NCI-H2171 treated with DMSO at 0.1 percent for 48 hours (cell line): ENCODE measurements at regions not wholly inside any gene's neighbourhood (a gene's known extent, or its start where the extent isn't known, plus 50 kb on each side); places are given as distances from the start of the nearest gene placed in this dataset.

Experiments
- DNase-seq: peaks from one replicate; lab custom pipeline; 2025; lab: John Stamatoyannopoulos, UW

DNA sequence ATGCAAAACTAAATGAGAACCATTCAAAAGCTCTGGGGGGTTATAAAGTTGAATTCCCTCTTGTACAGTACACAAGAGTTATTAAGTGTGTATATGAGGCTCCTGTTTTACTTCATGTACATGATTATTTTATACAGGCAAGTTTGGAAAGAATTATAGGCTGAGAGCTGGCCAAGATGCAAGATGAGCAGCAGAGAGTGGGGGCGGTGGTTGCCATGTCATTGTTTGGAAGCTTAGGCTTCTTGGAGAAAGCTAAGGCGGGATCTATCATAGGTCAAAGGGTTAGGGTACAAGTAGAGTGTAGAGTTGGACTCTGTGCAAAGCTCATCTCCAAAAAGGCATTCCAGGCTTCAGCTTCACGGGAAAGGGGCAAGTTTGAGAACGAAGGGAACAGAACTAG is 297.1 kb upstream of the TBX3 start:
- no peak for DNase-seq

- DNase-seq, result no peak
Measured at GRCh38 chr12:114976959-114977358, 293.0 kb upstream of the TBX3 start.

- no peak for DNase-seq
Measured at GRCh38 chr12:114976372-114976771, 292.4 kb upstream of the TBX3 start.

GRCh38 chr12:114975640-114976310 is 291.8 kb upstream of the TBX3 start:
- no peak for DNase-seq

GRCh38 chr12:114974826-114975639 is 291.1 kb upstream of the TBX3 start:
- no peak for DNase-seq

GRCh38 chr12:114974333-114974732 is 290.4 kb upstream of the TBX3 start:
- DNase-seq, result no peak

GRCh38 chr12:114968727-114969126 is 284.8 kb upstream of the TBX3 start:
- no peak for DNase-seq

DNA sequence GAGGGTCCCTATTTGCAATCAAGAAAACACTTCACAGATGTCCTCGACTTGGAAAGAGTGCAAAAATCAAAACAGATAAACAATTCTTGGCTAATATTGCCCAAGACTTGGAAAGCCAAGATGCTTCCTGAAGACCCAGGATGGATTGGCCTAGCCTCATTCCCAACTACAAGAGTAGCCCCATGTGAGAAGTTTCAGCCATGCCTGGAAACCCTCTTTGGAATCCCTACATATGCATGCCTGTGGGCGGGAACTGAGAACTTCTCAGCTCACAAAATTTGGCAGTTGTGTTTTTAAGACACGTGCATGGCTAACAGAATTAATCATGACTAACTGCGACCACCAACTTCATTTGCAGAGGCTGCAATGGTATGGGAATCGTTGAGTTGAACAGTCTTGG is 283.2 kb upstream of the TBX3 start:
- no peak for DNase-seq

GRCh38 chr12:114964841-114965240 is 280.9 kb upstream of the TBX3 start:
- DNase-seq, result no peak

- no peak for DNase-seq
Measured at GRCh38 chr12:114963846-114964245, 279.9 kb upstream of the TBX3 start.

DNA sequence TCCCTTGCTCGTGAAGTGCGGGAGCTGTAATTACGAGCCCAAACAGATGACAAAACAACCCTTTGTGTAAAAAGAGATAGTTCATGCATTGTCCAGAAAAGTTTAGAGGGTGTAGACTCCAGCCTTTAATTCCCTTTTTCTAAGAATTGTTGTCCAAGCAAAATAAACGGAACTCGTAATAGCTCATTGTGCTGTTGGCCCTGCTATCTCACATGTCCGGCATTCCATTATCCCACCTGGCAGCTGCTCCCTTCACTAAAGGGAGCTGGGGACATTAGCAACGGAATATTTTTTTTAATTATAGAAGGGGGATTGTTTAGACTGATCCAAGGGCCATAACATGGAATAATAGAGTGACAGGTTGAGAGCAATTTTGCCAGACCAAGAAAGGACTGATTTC is 277.5 kb upstream of the TBX3 start:
- DNase-seq, result no peak

- DNase-seq, result no peak
Measured at GRCh38 chr12:114958538-114958937, 274.6 kb upstream of the TBX3 start.

- no peak for DNase-seq
Measured at GRCh38 chr12:114957225-114957624, 273.2 kb upstream of the TBX3 start.

- DNase-seq, result no peak
Measured at GRCh38 chr12:114955414-114956014, 271.5 kb upstream of the TBX3 start.

GRCh38 chr12:114954511-114955055 is 270.6 kb upstream of the TBX3 start:
- DNase-seq, result no peak

GRCh38 chr12:114952573-114953271 is 268.7 kb upstream of the TBX3 start:
- peak; percentile 1 for DNase-seq

DNA sequence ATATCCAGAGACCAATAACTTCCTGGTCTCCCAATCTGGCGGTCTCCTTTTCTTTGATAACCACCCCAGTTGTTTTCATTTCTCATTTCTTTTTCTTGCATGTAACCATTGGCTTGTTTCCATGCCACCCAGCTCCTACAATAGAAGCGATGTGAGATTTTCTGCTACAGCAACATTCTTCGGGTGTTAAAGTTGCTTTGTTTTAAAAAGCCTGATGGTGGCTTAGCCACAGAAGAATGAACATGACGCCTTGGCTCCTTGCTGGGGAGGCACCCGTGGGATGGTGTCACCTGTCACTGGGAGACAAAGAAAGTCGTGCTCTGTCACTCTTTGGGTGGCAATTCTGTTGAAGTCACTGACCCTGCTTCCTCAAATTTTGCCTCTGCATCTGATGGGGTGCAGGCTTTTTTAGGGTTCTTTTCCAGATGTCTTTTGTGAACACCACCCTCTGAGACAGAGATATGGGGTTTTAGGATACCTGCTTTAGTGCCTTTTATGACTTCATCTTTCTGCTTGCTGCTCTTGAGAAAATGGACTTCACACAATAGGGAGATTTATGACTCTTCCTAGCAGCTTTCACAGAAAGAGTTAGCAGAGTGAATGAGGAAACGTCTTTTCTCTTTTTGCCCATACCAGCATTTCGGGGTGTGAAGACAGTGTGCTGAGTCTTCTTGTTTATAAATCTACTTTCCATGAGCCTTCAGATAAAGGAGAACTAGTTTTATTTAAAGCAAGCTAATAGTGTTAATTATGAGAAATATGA is 265.3 kb upstream of the TBX3 start:
- DNase-seq, result no peak

- DNase-seq, result no peak
Measured at GRCh38 chr12:114945351-114945750, 261.4 kb upstream of the TBX3 start.

DNA sequence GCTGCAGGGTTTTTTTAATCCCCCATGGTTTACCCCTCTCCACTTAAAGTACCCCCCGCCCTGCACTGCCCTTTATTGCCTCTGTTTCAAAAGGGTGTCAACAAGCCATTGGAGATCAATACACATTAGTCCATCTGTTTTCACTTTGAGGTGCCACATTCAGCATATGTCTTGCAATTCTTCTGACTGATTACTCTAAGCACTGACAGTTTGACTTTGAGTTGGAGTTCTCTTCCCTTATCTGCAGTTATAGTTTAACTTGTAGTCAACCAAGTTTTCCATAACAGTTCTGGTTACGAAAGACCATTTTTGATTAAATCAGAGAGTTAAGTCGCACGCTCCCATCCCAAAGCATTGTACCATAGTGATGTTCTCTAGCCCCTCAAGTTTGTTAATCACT is 260.8 kb upstream of the TBX3 start:
- no peak for DNase-seq

DNA sequence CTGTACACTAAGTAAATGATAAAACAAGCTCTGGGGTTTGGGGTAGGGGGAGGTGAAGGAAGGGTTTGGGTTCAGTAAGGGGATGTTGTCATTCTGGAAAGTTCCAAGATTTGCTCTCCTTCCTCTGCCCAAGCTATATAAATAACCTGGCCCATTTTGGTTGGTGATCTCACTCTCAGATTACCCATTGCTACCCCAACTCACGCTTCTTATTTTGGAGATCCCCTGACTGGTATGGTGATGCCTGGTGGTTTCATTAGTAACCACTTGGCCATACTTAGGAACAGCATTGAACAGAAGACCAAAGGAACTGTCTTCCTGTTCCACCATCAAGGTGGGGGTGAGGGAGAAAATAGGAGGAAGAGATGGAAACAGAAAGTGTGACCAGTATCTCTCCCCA is 259.6 kb upstream of the TBX3 start:
- no peak for DNase-seq

- DNase-seq, result no peak
Measured at GRCh38 chr12:114938487-114939210, 254.7 kb upstream of the TBX3 start.
